Smooth muscle cell (in vitro differentiated cells): ENCODE measurements at regions not wholly inside any gene's neighbourhood (a gene's known extent, or its start where the extent isn't known, plus 50 kb on each side); places are given as distances from the start of the nearest gene placed in this dataset.

Source experiments
- DNase-seq: peaks from one replicate; lab custom pipeline; 2025; ENCODE audit not compliant: unreplicated experiment; lab: John Stamatoyannopoulos, UW
- H2AFZ ChIP-seq: fragments of 200-600 bp; sonication (generic); 2 replicates; pipeline ENCODE4 v1.6.0; 2016; ENCODE audit warnings: antibody characterized with exemption, low read depth, mild to moderate bottlenecking
- H3F3A ChIP-seq: fragments of 200-600 bp; sonication (generic); 2 replicates; pipeline ENCODE4 v1.6.0; 2017; ENCODE audit warnings: antibody characterized with exemption, low read depth
- H3K27ac ChIP-seq: fragments of 200-600 bp; sonication (generic); 2 replicates; pipeline ENCODE4 v1.5.1; 2016; ENCODE audit warnings: low read depth, mild to moderate bottlenecking
- H3K27me3 ChIP-seq: fragments of 200-600 bp; sonication (generic); 2 replicates; pipeline ENCODE4 v1.6.1; 2016; ENCODE audit warnings: low read depth, mild to moderate bottlenecking
- H3K36me3 ChIP-seq: fragments of 200-600 bp; sonication (generic); 2 replicates; pipeline ENCODE4 v1.5.1; 2016; ENCODE audit warnings: low read depth
- H3K4me1 ChIP-seq: fragments of 200-600 bp; sonication (generic); 2 replicates; pipeline ENCODE4 v1.5.1; 2016; ENCODE audit warnings: low read depth
- H3K4me2 ChIP-seq: fragments of 200-600 bp; sonication (generic); 2 replicates; pipeline ENCODE4 v1.6.0; 2016; ENCODE audit warnings: mild to moderate bottlenecking
- H3K4me3 ChIP-seq: fragments of 200-600 bp; sonication (generic); 2 replicates; pipeline ENCODE4 v1.5.1; 2016; ENCODE audit warnings: mild to moderate bottlenecking
- H3K79me2 ChIP-seq: fragments of 200-600 bp; sonication (generic); 2 replicates; pipeline ENCODE4 v1.6.0; 2016; ENCODE audit warnings: low read depth, mild to moderate bottlenecking
- H3K9ac ChIP-seq: fragments of 200-600 bp; sonication (generic); 2 replicates; pipeline ENCODE4 v1.6.0; 2016; ENCODE audit warnings: low read depth
- H3K9me3 ChIP-seq: fragments of 200-600 bp; sonication (generic); replicated peaks from 2 replicates; pipeline ENCODE4 v1.5.1; 2016; ENCODE audit warnings: low read depth
- H4K20me1 ChIP-seq: fragments of 200-600 bp; sonication (generic); 2 replicates; pipeline ENCODE4 v1.6.0; 2016; ENCODE audit warnings: low read depth
- WGBS: methylation state at CpG from one replicate; pipeline ENCODE4 v1.1.7; 2016; ENCODE audit warnings: low lambda C conversion rate; 5-methylcytosine and 5-hydroxymethylcytosine counted together
- TF ChIP-seq, protein P1 (sequence below): fragments of 200-600 bp; sonication (generic); IDR thresholded peaks from 2 replicates; pipeline ENCODE4 v1.5.1; 2017; ENCODE audit warnings: borderline replicate concordance, mild to moderate bottlenecking, antibody characterized with exemption; ENCODE audit not compliant: insufficient read depth, poor library complexity, severe bottlenecking

DNA sequence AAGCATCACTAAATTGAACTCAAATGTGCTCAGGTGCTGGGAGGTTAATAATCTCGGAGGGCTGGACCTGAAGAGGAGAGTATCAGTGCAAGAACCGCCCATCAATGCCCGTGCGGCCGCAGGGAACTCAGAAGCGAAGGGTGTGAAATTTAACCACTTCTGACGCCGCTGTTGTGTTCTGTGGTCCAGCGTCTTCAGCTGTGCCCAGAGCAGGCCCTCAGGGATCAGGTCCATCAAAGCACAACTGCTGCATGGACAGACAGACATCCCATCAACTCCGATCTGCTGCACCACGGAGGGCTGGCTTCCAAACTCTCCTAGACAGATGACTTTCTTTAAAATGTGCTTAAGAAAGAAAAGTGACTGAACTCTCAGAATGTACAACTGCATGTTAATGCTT lies 144.9 kb upstream of the TCERG1L start:
- Histone ChIP-seq H3K9ac (no peak overlapping the region), H4K20me1 (no peaks in the 10 kb centered on the region), H3K36me3 (no peaks in the 10 kb centered on the region), H3K4me1 (no peaks in the 10 kb centered on the region), H3K4me2 (no peak overlapping the region), H3F3A (no peaks in the 10 kb centered on the region), H3K27me3 (peaks cover 40% of the 10 kb centered on the region), H3K9me3 (no peaks in the 10 kb centered on the region), H3K4me3 (no peak overlapping the region), H3K79me2 (no peaks in the 10 kb centered on the region), H2AFZ (no peak overlapping the region), H3K27ac (no peak overlapping the region)
- DNase-seq = no peak
- TF ChIP-seq, protein P1, sequence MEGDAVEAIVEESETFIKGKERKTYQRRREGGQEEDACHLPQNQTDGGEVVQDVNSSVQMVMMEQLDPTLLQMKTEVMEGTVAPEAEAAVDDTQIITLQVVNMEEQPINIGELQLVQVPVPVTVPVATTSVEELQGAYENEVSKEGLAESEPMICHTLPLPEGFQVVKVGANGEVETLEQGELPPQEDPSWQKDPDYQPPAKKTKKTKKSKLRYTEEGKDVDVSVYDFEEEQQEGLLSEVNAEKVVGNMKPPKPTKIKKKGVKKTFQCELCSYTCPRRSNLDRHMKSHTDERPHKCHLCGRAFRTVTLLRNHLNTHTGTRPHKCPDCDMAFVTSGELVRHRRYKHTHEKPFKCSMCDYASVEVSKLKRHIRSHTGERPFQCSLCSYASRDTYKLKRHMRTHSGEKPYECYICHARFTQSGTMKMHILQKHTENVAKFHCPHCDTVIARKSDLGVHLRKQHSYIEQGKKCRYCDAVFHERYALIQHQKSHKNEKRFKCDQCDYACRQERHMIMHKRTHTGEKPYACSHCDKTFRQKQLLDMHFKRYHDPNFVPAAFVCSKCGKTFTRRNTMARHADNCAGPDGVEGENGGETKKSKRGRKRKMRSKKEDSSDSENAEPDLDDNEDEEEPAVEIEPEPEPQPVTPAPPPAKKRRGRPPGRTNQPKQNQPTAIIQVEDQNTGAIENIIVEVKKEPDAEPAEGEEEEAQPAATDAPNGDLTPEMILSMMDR = no peak
- 80% methylated on average over 11 of the region's 11 CpGs for WGBS

DNA sequence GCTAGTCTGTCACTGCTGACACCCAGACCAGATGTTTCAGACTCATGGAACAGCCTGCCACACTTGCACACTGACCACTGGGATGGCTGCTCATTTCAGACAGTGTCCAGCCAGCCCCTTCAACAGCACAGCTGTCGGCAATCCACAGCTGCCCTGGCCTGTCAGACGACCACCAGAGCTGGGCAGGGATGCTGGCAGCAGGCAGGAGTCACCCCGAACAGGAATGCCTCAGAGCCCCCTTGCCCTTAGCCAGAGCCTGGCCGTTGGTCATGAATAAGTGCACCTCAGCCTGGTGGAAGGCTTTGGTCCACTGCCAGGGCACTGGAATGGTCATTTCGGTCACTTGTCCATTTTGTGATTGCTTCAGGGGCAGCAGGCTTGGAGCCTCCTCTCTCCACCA lies 149.6 kb upstream of the TCERG1L start:
- Histone ChIP-seq H3K9me3 (no peaks in the 10 kb centered on the region), H3K79me2 (no peaks in the 10 kb centered on the region), H3K4me1 (no peaks in the 10 kb centered on the region), H3K27ac (no peak overlapping the region), H4K20me1 (no peaks in the 10 kb centered on the region), H3K36me3 (no peaks in the 10 kb centered on the region), H3K4me2 (no peak overlapping the region), H3K4me3 (no peak overlapping the region), H3K9ac (no peak overlapping the region), H3F3A (no peaks in the 10 kb centered on the region), H2AFZ (no peak overlapping the region), H3K27me3 (peaks cover 51% of the 10 kb centered on the region)
- WGBS = 75% methylated on average over 5 of the region's 5 CpGs
- DNase-seq = no peak
- TF ChIP-seq, protein P1 = no peak

DNA sequence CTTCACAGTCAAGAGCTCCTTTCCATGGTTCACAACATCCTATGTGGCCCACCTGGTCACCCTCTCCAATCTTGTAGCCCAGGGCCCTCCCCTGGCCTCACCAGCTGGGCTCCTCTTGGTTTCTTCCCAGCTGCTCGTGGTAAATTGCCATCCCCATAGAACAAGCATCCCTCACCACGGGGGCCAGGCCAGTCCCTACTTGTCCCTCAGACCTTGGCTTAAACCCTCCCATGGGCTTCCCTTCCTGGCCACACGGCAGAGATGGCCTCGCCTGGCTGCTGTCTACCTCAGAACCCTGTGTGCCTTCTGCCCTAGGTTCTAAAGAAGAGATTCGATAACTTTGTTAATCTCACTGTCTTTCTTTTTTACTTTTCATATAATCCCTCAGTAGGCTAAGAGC lies 153.3 kb upstream of the TCERG1L start:
- Histone ChIP-seq H3K4me3 (no peak overlapping the region), H4K20me1 (no peaks in the 10 kb centered on the region), H3K36me3 (no peaks in the 10 kb centered on the region), H3K79me2 (no peaks in the 10 kb centered on the region), H3K9me3 (no peaks in the 10 kb centered on the region), H2AFZ (no peak overlapping the region), H3K9ac (no peak overlapping the region), H3K4me1 (no peaks in the 10 kb centered on the region), H3K27ac (no peak overlapping the region), H3F3A (no peaks in the 10 kb centered on the region), H3K4me2 (no peak overlapping the region), H3K27me3 (peaks cover 22% of the 10 kb centered on the region)
- 57% methylated on average over 5 of the region's 5 CpGs for WGBS
- no peak for DNase-seq
- TF ChIP-seq, protein P1 = no peak

DNA sequence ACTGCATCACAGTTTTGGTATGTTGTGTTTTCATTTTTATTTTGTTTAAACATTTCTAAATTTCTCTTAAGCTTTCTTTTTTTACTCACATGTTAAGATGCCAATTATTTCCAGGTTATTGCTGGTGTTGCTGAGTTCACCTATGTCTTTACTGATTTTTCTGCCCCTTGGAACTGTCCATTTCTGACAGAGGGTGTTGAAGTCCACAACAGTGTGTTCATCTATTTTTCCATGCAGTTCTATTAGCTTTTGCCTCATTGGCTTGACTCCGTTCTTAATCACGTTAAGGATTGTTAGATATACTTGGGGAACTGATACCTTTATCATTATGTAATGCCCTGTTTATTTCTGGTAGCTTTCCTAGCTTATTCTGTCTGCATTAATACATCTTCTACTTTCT lies 158.0 kb upstream of the TCERG1L start:
- Histone ChIP-seq H3K79me2 (no peaks in the 10 kb centered on the region), H3K4me2 (no peak overlapping the region), H3K4me3 (no peak overlapping the region), H3K4me1 (no peaks in the 10 kb centered on the region), H4K20me1 (no peaks in the 10 kb centered on the region), H3K9ac (no peak overlapping the region), H3K9me3 (no peaks in the 10 kb centered on the region), H3K27ac (no peak overlapping the region), H3K27me3 (peaks cover 6% of the 10 kb centered on the region), H3F3A (no peaks in the 10 kb centered on the region), H2AFZ (no peak overlapping the region), H3K36me3 (no peaks in the 10 kb centered on the region)
- DNase-seq = no peak
- TF ChIP-seq, protein P1 = no peak
- WGBS = 84% methylated on average over 2 of the region's 2 CpGs
